HCT116 (cell line): ENCODE measurements at regions not wholly inside any gene's neighbourhood (a gene's known extent, or its start where the extent isn't known, plus 50 kb on each side); places are given as distances from the start of the nearest gene placed in this dataset.

ENCODE experiments used
- ATAC-seq: fragments of 200-7000 bp; cut with Tn5 transposase; 2 replicates; pipeline ENCODE4 v1.9.1; 2020; ENCODE audit warnings: mild to moderate bottlenecking, moderate library complexity
- BruUV-seq: library from RNA; stranded (reverse); fragments of 400-500 nt; replicated peaks from 2 replicates; lab custom pipeline; 2021; lab: Mats Ljungman, UMichigan
- CTCF ChIA-PET: fragments of 300-600 bp; sonication (Branson Sonifier 250); formaldehyde crosslinking; loops from one replicate; lab custom pipeline; 2021; ENCODE audit warnings: antibody characterized with exemption; lab: Charles Lee
- POLR2A ChIA-PET: fragments of 300-600, 350-600 bp; sonication (Branson Sonifier 250); formaldehyde crosslinking; loops from one replicate; lab custom pipeline; 2021; ENCODE audit warnings: antibody characterized with exemption; lab: Charles Lee
- RAD21 ChIA-PET, 2 experiments: fragments of 300-600 bp; sonication (Branson Sonifier 250); formaldehyde crosslinking; loops; one replicate each; lab custom pipeline; 2023; ENCODE audit warnings: low total read pairs in 2 of 2; ENCODE audit not compliant: uncharacterized antibody in 2 of 2, unreplicated experiment in 2 of 2, low non-redundant PET in 1 of 2; lab: Charles Lee
- DNase-seq: peaks from one replicate; pipeline ENCODE4 v3.0.0-alpha.2; 2010; ENCODE audit warnings: low read depth, low spot score
- H2AFZ ChIP-seq: fragments of 200-600 bp; shearing (Covaris generic), sonication (generic); 2 replicates; pipeline ENCODE4 v1.6.1; 2017; ENCODE audit warnings: low read depth, mixed run types, mixed read lengths, antibody characterized with exemption, low read length; ENCODE audit not compliant: poor library complexity, severe bottlenecking
- H3K27ac ChIP-seq: 2 replicates; pipeline ENCODE4 v1.5.1; 2012; ENCODE audit warnings: low read depth, low read length
- H3K27me3 ChIP-seq: fragments of 200-600 bp; sonication (generic); 2 replicates; pipeline ENCODE4 v1.6.1; 2016; ENCODE audit warnings: mixed run types, low read length, mixed read lengths; ENCODE audit not compliant: insufficient read depth
- H3K36me3 ChIP-seq, 2 experiments: fragments of 200-500 bp in 1 of 2; fragments of 200-600 bp in 1 of 2; sonication (Bioruptor generic) in 1 of 2; sonication (generic) in 1 of 2; 2 replicates each; pipeline versions ENCODE4 v1.5.1 to v1.6.1; 2014 to 2016; ENCODE audit warnings: low read length in 2 of 2, inconsistent platforms in 1 of 2, mixed read lengths in 1 of 2, mixed run types in 1 of 2; ENCODE audit not compliant: insufficient read depth in 2 of 2, control insufficient read depth in 1 of 2
- H3K4me1 ChIP-seq, 2 experiments: fragments of 200-600 bp in 1 of 2; sonication (generic) in 1 of 2; 2 replicates each; pipeline versions ENCODE4 v1.5.1 to v1.6.1; 2012 to 2017; ENCODE audit warnings: low read length in 2 of 2, inconsistent platforms in 1 of 2, mild to moderate bottlenecking in 1 of 2, mixed read lengths in 1 of 2, mixed run types in 1 of 2, moderate library complexity in 1 of 2; ENCODE audit not compliant: insufficient read depth in 2 of 2, control insufficient read depth in 1 of 2
- H3K4me2 ChIP-seq: fragments of 200-600 bp; sonication (generic); 2 replicates; pipeline ENCODE4 v1.6.1; 2017; ENCODE audit warnings: mixed run types, low read length, mixed read lengths
- H3K4me3 ChIP-seq, 2 experiments: fragments of 200-600 bp in 1 of 2; sonication (generic) in 1 of 2; replicated peaks in 1 of 2; 2 replicates each; pipeline ENCODE4 v1.5.1; 2011 to 2016; ENCODE audit warnings: low read length in 2 of 2, control low read depth in 1 of 2, low read depth in 1 of 2, mild to moderate bottlenecking in 1 of 2, mixed read lengths in 1 of 2, mixed run types in 1 of 2
- H3K79me2 ChIP-seq: fragments of 200-600 bp; sonication (generic); 2 replicates; pipeline ENCODE4 v1.6.1; 2017; ENCODE audit warnings: mild to moderate bottlenecking, mixed run types, low read length, moderate library complexity, mixed read lengths; ENCODE audit not compliant: insufficient read depth
- H3K9ac ChIP-seq: fragments of 200-600 bp; sonication (generic); 2 replicates; pipeline ENCODE4 v1.6.1; 2016; ENCODE audit warnings: low read length, mixed read lengths
- H3K9me2 ChIP-seq: fragments of 200-600 bp; sonication (generic), shearing (Covaris generic); 2 replicates; pipeline ENCODE4 v1.6.1; 2017; ENCODE audit warnings: mixed run types, mild to moderate bottlenecking, moderate library complexity; ENCODE audit not compliant: insufficient read depth
- H3K9me3 ChIP-seq, 2 experiments: fragments of 200-500 bp in 1 of 2; fragments of 200-600 bp in 1 of 2; sonication (Bioruptor generic) in 1 of 2; sonication (generic) in 1 of 2; 2 replicates each; pipeline ENCODE4 v1.6.1; 2014 to 2017; ENCODE audit warnings: low read length in 2 of 2, mixed read lengths in 2 of 2, inconsistent platforms in 1 of 2, low read depth in 1 of 2, mild to moderate bottlenecking in 1 of 2, mixed run types in 1 of 2, moderate library complexity in 1 of 2; ENCODE audit not compliant: control insufficient read depth in 1 of 2, insufficient read depth in 1 of 2
- H4K20me1 ChIP-seq: fragments of 200-600 bp; sonication (generic), shearing (Covaris generic); 2 replicates; pipeline ENCODE4 v1.6.1; 2017; ENCODE audit warnings: mixed run types, mild to moderate bottlenecking, moderate library complexity; ENCODE audit not compliant: insufficient read depth
- ATF3 ChIP-seq: IDR thresholded peaks from 2 replicates; pipeline ENCODE4 v1.6.1; 2012
- CEBPB ChIP-seq: IDR thresholded peaks from 2 replicates; pipeline ENCODE4 v1.6.1; 2012; ENCODE audit warnings: low read depth
- EGR1 ChIP-seq: IDR thresholded peaks from 2 replicates; pipeline ENCODE4 v1.6.1; 2012; ENCODE audit warnings: low read depth
- ELF1 ChIP-seq: IDR thresholded peaks from 2 replicates; pipeline ENCODE4 v1.6.1; 2012; ENCODE audit warnings: low read depth, borderline replicate concordance
- EZH2 ChIP-seq: fragments of 200-600 bp; sonication (generic); IDR thresholded peaks from 2 replicates; pipeline ENCODE4 v1.6.1; 2017; ENCODE audit warnings: antibody characterized with exemption, mixed run types
- RAD21 ChIP-seq: IDR thresholded peaks from 2 replicates; pipeline ENCODE4 v1.6.1; 2012; ENCODE audit warnings: low read depth, mild to moderate bottlenecking
- REST ChIP-seq: IDR thresholded peaks from 2 replicates; pipeline ENCODE4 v1.6.1; 2012; ENCODE audit warnings: low read depth
- SP1 ChIP-seq: IDR thresholded peaks from 2 replicates; pipeline ENCODE4 v1.6.1; 2012; ENCODE audit warnings: low read depth
- TCF7L2 ChIP-seq: IDR thresholded peaks from 2 replicates; pipeline ENCODE4 v1.7.0; 2011; ENCODE audit warnings: borderline replicate concordance, inconsistent platforms; ENCODE audit not compliant: insufficient read depth, insufficient read length; ENCODE audit errors: extremely low read depth
- YY1 ChIP-seq: IDR thresholded peaks from 2 replicates; pipeline ENCODE4 v1.6.1; 2011; ENCODE audit warnings: low read length, low read depth, moderate library complexity, mild to moderate bottlenecking; ENCODE audit not compliant: insufficient replicate concordance; ENCODE audit errors: extremely low read depth
- ZFX ChIP-seq: fragments of 450-650 bp; IDR thresholded peaks from 2 replicates; pipeline ENCODE4 v1.6.1; 2017
- intact Hi-C: fragments of 100-400 bp; cut with micrococcal nuclease; formaldehyde crosslinking; loops from 2 replicates; pipeline ENCODE4 v1.10.0; 2022

GRCh38 chr5:159605585-159605984 lies 275.3 kb upstream of the IL12B start:
- Histone ChIP-seq H2AFZ (no peak overlapping the region), H3K9me3 (peaks cover 0 to 3% of the 10 kb centered on the region in 2 experiments; a peak in 1 of 4 replicates), H3K4me1 (no peaks in the 10 kb centered on the region), H3K79me2 (no peaks in the 10 kb centered on the region), H3K9ac (no peak overlapping the region), H3K4me3 (no peak overlapping the region), H3K9me2 (no peaks in the 10 kb centered on the region), H3K36me3 (no peaks in the 10 kb centered on the region), H3K27me3 (no peaks in the 10 kb centered on the region), H4K20me1 (no peaks in the 10 kb centered on the region), H3K27ac (no peak overlapping the region), H3K4me2 (no peak overlapping the region)
- intact Hi-C loops, result no loop called here
- TF ChIP-seq RAD21, result no peak
- TF ChIP-seq REST, result no peak
- no peak for TF ChIP-seq SP1
- ChIA-PET CTCF (no interaction called here), RAD21 (no interaction called here), POLR2A (no interaction called here)
- DNase-seq (no peak), ATAC-seq (no peak)
- BruUV-seq, result no TSS peak

GRCh38 chr5:159609359-159609758 lies 279.1 kb upstream of the IL12B start:
- CTCF ChIA-PET, result no interaction called here
- RAD21 ChIA-PET, result no interaction called here
- ATAC-seq (no peak), DNase-seq (no peak)
- no peaks in the 10 kb centered on the region for H3K36me3 ChIP-seq
- no peaks in the 10 kb centered on the region for H3K27me3 ChIP-seq
- TF ChIP-seq EZH2 (no peak), TCF7L2 (no peak), SP1 (no peak), YY1 (no peak), EGR1 (no peak), ZFX (no peak), CEBPB (no peak), ELF1 (no peak), ATF3 (no peak)
- no peak overlapping the region for H3K27ac ChIP-seq
- H3K4me3 ChIP-seq, result no peak overlapping the region
- H3K4me2 ChIP-seq, result no peak overlapping the region
- no peaks in the 10 kb centered on the region for H3K9me2 ChIP-seq
- H2AFZ ChIP-seq, result no peak overlapping the region
- POLR2A ChIA-PET, result no interaction called here
- intact Hi-C loops, result no loop called here
- no peak overlapping the region for H3K9ac ChIP-seq
- no TSS peak for BruUV-seq
- H3K4me1 ChIP-seq, result no peaks in the 10 kb centered on the region
- H4K20me1 ChIP-seq, result no peaks in the 10 kb centered on the region
- H3K9me3 ChIP-seq, result no peaks in the 10 kb centered on the region
- no peaks in the 10 kb centered on the region for H3K79me2 ChIP-seq
